ENCODE measurements at regions not wholly inside any gene's neighbourhood (a gene's known extent, or its start where the extent isn't known, plus 50 kb on each side); places are given as distances from the start of the nearest gene placed in this dataset.
"Not testable (repeated sequence)": the region's sequence is repeated elsewhere in the genome, so short reads cannot be mapped to it uniquely, and the experiment has no call there.

DNA sequence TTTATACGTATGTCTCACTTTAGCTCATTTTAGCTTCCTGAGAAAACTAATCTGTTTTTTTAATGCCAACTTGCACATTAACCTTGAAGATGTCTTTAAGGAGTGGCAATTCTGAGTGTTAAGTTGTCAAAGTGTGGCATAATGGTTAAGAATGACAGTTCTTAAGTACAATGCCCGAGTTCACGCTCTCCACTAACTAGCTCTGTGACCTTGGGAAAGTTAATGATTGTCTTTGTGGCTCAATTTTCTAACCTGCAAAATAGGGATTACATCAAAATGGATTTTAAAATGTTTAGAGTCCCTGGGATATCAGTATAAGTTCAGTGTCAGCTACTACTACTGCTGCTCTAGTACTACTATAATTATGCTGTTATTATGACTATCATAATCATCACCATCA is 409.7 kb downstream of the SOCS6 start:
- H3K27ac ChIP-seq (ENCODE audit: poor library complexity, severe bottlenecking) = no peak overlapping the region
- no peak overlapping the region for H3K4me3 ChIP-seq (ENCODE audit: severe bottlenecking)
- ATAC-seq (ENCODE audit: low read depth) = no peak
- no peaks in the 10 kb centered on the region for H3K9me3 ChIP-seq (ENCODE audit: severe bottlenecking)
- no peaks in the 10 kb centered on the region for H3K36me3 ChIP-seq (ENCODE audit: low read depth)
- H3K27me3 ChIP-seq (ENCODE audit: insufficient read depth, poor library complexity, severe bottlenecking) = no peaks in the 10 kb centered on the region
- TF ChIP-seq, protein P1, sequence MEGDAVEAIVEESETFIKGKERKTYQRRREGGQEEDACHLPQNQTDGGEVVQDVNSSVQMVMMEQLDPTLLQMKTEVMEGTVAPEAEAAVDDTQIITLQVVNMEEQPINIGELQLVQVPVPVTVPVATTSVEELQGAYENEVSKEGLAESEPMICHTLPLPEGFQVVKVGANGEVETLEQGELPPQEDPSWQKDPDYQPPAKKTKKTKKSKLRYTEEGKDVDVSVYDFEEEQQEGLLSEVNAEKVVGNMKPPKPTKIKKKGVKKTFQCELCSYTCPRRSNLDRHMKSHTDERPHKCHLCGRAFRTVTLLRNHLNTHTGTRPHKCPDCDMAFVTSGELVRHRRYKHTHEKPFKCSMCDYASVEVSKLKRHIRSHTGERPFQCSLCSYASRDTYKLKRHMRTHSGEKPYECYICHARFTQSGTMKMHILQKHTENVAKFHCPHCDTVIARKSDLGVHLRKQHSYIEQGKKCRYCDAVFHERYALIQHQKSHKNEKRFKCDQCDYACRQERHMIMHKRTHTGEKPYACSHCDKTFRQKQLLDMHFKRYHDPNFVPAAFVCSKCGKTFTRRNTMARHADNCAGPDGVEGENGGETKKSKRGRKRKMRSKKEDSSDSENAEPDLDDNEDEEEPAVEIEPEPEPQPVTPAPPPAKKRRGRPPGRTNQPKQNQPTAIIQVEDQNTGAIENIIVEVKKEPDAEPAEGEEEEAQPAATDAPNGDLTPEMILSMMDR (IDR thresholded peaks at IDR 0.05; ENCODE audit: poor library complexity, severe bottlenecking) = no peak
- DNase-seq (ENCODE audit: low spot score) = no peak
- no peaks in the 10 kb centered on the region for H3K4me1 ChIP-seq (ENCODE audit: insufficient read depth, poor library complexity, severe bottlenecking)

DNA sequence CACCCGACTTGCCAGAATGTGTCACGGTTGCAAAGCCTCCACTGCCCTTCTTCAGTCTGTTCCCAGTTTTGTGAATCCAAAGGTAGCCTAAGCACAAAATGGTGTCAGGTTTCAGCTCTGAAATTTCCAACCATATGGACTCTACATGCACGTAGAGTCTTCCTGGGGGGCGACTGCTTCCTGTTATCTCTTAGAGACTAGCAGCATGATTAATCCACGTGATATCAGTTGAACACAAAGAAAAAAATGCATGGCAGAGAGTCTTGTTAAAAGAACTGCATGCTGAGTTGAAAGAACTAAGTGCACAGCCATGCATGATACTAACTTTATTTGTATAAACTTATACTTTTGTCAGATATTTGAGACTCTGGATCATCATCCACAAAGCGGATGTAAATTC is 404.4 kb downstream of the SOCS6 start:
- no peak overlapping the region for H3K4me3 ChIP-seq (ENCODE audit: severe bottlenecking)
- no peak overlapping the region for H3K27ac ChIP-seq (ENCODE audit: poor library complexity, severe bottlenecking)
- no peak for ATAC-seq (ENCODE audit: low read depth)
- no peaks in the 10 kb centered on the region for H3K9me3 ChIP-seq (ENCODE audit: severe bottlenecking)
- TF ChIP-seq, protein P1 (IDR thresholded peaks at IDR 0.05; ENCODE audit: poor library complexity, severe bottlenecking) = no peak
- no peaks in the 10 kb centered on the region for H3K27me3 ChIP-seq (ENCODE audit: insufficient read depth, poor library complexity, severe bottlenecking)
- no peaks in the 10 kb centered on the region for H3K36me3 ChIP-seq (ENCODE audit: low read depth)
- H3K4me1 ChIP-seq (ENCODE audit: insufficient read depth, poor library complexity, severe bottlenecking) = no peaks in the 10 kb centered on the region
- DNase-seq (ENCODE audit: low spot score) = no peak

DNA sequence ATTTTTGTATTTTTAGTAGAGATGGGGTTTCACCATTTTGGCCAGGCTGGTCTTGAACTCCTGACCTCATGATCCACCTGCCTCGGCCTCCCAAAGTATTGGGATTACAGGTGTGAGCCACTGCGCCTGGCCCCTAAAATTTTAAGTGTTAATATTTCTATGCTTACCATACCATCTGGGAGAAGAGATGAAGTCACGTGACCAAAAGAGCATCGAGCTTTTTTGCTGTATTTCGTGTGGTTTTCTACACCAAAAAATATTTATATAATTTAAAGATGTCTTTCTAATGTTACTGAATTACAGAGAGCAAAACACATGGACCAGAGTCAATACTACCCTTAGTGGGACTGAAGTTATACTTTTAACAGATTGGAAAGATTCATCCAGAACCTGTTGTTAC is 400.9 kb downstream of the SOCS6 start:
- not testable (repeated sequence) for H3K27ac ChIP-seq (ENCODE audit: poor library complexity, severe bottlenecking); H3K27me3 ChIP-seq (ENCODE audit: insufficient read depth, poor library complexity, severe bottlenecking); ATAC-seq (ENCODE audit: low read depth); H3K4me3 ChIP-seq (ENCODE audit: severe bottlenecking); H3K9me3 ChIP-seq (ENCODE audit: severe bottlenecking); H3K36me3 ChIP-seq (ENCODE audit: low read depth); DNase-seq (ENCODE audit: low spot score); H3K4me1 ChIP-seq (ENCODE audit: insufficient read depth, poor library complexity, severe bottlenecking)

DNA sequence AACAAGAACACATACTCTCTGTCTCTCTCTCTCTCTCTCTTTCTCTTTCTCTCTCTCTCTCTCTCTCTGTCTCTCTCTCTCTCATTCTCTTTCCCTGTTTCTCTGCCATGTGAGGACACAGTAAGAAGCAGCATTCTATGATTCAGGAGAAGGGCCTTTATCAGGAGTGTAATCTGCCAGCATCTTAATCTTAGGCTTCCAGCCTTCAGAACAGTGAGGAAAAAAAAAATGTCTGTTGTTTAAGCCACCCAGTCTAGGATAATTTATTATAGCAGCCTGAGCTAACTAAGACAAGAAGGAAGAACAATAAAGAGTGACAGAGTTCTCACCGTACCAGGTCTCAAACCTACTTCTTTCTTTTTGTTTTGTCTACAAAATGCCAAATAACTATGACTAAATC is 399.4 kb downstream of the SOCS6 start:
- Histone ChIP-seq H3K4me3 (ENCODE audit: severe bottlenecking) (no peak overlapping the region), H3K4me1 (ENCODE audit: insufficient read depth, poor library complexity, severe bottlenecking) (no peaks in the 10 kb centered on the region), H3K27me3 (ENCODE audit: insufficient read depth, poor library complexity, severe bottlenecking) (no peaks in the 10 kb centered on the region), H3K27ac (ENCODE audit: poor library complexity, severe bottlenecking) (no peak overlapping the region), H3K9me3 (ENCODE audit: severe bottlenecking) (no peaks in the 10 kb centered on the region), H3K36me3 (ENCODE audit: low read depth) (no peaks in the 10 kb centered on the region)
- no peak for ATAC-seq (ENCODE audit: low read depth)
- TF ChIP-seq, protein P1 (IDR thresholded peaks at IDR 0.05; ENCODE audit: poor library complexity, severe bottlenecking) = no peak
- no peak for DNase-seq (ENCODE audit: low spot score)

DNA sequence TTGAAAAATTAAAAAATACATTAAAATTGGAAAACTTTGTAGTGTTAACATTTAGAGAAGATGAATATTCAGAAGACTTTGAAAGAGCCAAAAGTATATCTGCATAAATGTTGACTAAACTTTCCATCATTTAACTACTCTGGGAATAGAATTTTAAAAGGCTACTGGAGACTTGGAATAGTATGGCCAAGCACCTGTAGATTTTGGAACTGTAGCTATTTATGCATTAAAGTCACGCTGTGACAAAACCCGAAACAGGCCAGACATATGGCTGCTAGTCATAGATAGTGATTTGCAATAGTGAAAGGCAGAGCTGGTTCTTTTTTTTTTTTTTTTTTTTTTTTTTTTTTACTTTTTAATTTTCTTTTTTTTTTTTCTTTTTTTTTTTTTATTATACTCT is 396.0 kb downstream of the SOCS6 start:
- Histone ChIP-seq H3K27ac (ENCODE audit: poor library complexity, severe bottlenecking) (no peak overlapping the region), H3K4me1 (ENCODE audit: insufficient read depth, poor library complexity, severe bottlenecking) (no peaks in the 10 kb centered on the region), H3K9me3 (ENCODE audit: severe bottlenecking) (no peaks in the 10 kb centered on the region), H3K36me3 (ENCODE audit: low read depth) (no peaks in the 10 kb centered on the region), H3K4me3 (ENCODE audit: severe bottlenecking) (no peak overlapping the region), H3K27me3 (ENCODE audit: insufficient read depth, poor library complexity, severe bottlenecking) (no peaks in the 10 kb centered on the region)
- no peak for ATAC-seq (ENCODE audit: low read depth)
- no peak for DNase-seq (ENCODE audit: low spot score)
- TF ChIP-seq, protein P1 (IDR thresholded peaks at IDR 0.05; ENCODE audit: poor library complexity, severe bottlenecking) = no peak
